ENCODE measurements at regions not wholly inside any gene's neighbourhood (a gene's known extent, or its start where the extent isn't known, plus 50 kb on each side); places are given as distances from the start of the nearest gene placed in this dataset.

DNA sequence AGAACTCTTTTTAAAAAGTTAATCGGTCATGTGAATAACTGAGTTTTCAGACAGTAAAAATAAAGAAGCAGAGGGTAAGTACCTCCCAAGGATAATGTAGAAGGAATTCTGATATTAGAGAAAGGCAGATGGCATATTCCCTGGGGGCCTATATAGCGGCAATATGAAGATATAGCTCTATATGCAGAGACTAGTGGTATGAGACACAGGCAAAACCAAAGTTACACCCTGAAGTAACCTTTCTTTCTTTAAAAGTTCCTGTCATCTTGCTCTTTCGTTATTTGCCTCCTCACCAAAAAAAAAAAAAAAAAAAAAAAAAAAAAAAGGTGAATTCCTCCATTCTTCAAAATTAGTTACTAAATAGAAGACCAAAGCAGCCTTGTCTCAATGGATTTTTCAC lies 76.2 kb upstream of the ARHGAP32 start:
- H3K36me3 ChIP-seq (ENCODE audit: control insufficient read depth, insufficient read depth, low read length), result no peaks in the 10 kb centered on the region
- TF ChIP-seq, protein P1, sequence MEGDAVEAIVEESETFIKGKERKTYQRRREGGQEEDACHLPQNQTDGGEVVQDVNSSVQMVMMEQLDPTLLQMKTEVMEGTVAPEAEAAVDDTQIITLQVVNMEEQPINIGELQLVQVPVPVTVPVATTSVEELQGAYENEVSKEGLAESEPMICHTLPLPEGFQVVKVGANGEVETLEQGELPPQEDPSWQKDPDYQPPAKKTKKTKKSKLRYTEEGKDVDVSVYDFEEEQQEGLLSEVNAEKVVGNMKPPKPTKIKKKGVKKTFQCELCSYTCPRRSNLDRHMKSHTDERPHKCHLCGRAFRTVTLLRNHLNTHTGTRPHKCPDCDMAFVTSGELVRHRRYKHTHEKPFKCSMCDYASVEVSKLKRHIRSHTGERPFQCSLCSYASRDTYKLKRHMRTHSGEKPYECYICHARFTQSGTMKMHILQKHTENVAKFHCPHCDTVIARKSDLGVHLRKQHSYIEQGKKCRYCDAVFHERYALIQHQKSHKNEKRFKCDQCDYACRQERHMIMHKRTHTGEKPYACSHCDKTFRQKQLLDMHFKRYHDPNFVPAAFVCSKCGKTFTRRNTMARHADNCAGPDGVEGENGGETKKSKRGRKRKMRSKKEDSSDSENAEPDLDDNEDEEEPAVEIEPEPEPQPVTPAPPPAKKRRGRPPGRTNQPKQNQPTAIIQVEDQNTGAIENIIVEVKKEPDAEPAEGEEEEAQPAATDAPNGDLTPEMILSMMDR (IDR thresholded peaks at IDR 0.05; ENCODE audit: insufficient read depth, low read depth, low read length), result no peak
- ChIA-PET POLR2A (no interaction called here), CTCF (no interaction called here)
- H3K4me3 ChIP-seq (ENCODE audit: low read depth, low read length), result no peak overlapping the region
- no peaks in the 10 kb centered on the region for H3K27me3 ChIP-seq (ENCODE audit: control insufficient read depth, insufficient read depth, low read length)
- no peak for DNase-seq (ENCODE audit: low read depth)

DNA sequence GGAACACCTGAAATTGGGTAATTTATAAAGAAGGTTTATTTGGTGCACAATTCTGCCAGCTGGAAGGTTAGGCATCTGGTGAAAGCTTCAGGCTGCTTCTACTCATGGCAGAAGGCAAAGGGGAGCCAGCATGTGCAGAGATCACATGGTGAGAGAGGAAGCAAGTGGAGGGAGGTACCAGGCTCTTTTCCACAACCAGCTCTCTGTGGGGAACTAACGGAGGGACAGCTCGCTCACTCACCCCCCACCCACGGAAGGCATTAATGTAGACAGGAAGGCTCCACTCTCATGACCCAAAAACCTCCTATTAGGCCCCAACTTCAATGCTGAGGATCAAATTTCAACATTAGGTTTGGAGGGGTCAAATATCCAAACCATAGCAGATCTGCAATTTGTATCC lies 75.6 kb upstream of the ARHGAP32 start:
- CTCF ChIA-PET, result interaction anchor here (0.9 kb wide), 1 partner anchor 55 kb away, joined by 3 read pairs; no protein-coding TSS in a partner anchor
- no peaks in the 10 kb centered on the region for H3K36me3 ChIP-seq (ENCODE audit: control insufficient read depth, insufficient read depth, low read length)
- TF ChIP-seq, protein P1 (IDR thresholded peaks at IDR 0.05; ENCODE audit: insufficient read depth, low read depth, low read length), result no peak
- POLR2A ChIA-PET, result no interaction called here
- no peak for DNase-seq (ENCODE audit: low read depth)
- no peak overlapping the region for H3K4me3 ChIP-seq (ENCODE audit: low read depth, low read length)
- H3K27me3 ChIP-seq (ENCODE audit: control insufficient read depth, insufficient read depth, low read length), result no peaks in the 10 kb centered on the region

- no peak overlapping the region for H3K4me3 ChIP-seq (ENCODE audit: low read depth, low read length)
- CTCF ChIA-PET, result no interaction called here
- POLR2A ChIA-PET, result no interaction called here
- no peak for DNase-seq (ENCODE audit: low read depth)
- TF ChIP-seq, protein P1 (IDR thresholded peaks at IDR 0.05; ENCODE audit: insufficient read depth, low read depth, low read length), result no peak
- no peaks in the 10 kb centered on the region for H3K27me3 ChIP-seq (ENCODE audit: control insufficient read depth, insufficient read depth, low read length)
- no peaks in the 10 kb centered on the region for H3K36me3 ChIP-seq (ENCODE audit: control insufficient read depth, insufficient read depth, low read length)
These were observed 74.4 kb upstream of the ARHGAP32 start for GRCh38 chr11:129266536-129266935.

- Histone ChIP-seq H3K36me3 (ENCODE audit: control insufficient read depth, insufficient read depth, low read length) (no peaks in the 10 kb centered on the region), H3K4me3 (ENCODE audit: low read depth, low read length) (no peak overlapping the region), H3K27me3 (ENCODE audit: control insufficient read depth, insufficient read depth, low read length) (no peaks in the 10 kb centered on the region)
- no peak for DNase-seq (ENCODE audit: low read depth)
- TF ChIP-seq, protein P1 (IDR thresholded peaks at IDR 0.05; ENCODE audit: insufficient read depth, low read depth, low read length), result no peak
- CTCF ChIA-PET, result no interaction called here
- POLR2A ChIA-PET, result no interaction called here
These were observed 73.1 kb upstream of the ARHGAP32 start for GRCh38 chr11:129265125-129265788.

GRCh38 chr11:129264114-129264513 lies 72.0 kb upstream of the ARHGAP32 start:
- Histone ChIP-seq H3K27me3 (ENCODE audit: control insufficient read depth, insufficient read depth, low read length) (no peaks in the 10 kb centered on the region), H3K4me3 (ENCODE audit: low read depth, low read length) (no peak overlapping the region), H3K36me3 (ENCODE audit: control insufficient read depth, insufficient read depth, low read length) (no peaks in the 10 kb centered on the region)
- TF ChIP-seq, protein P1 (IDR thresholded peaks at IDR 0.05; ENCODE audit: insufficient read depth, low read depth, low read length), result no peak
- ChIA-PET CTCF (no interaction called here), POLR2A (no interaction called here)
- no peak for DNase-seq (ENCODE audit: low read depth)
